Astrocyte (in vitro differentiated cells and primary cell): ENCODE measurements at regions not wholly inside any gene's neighbourhood (a gene's known extent, or its start where the extent isn't known, plus 50 kb on each side); places are given as distances from the start of the nearest gene placed in this dataset.

Source experiments
- DNase-seq: peaks from one replicate; pipeline ENCODE4 v3.0.0-alpha.2; 2010; ENCODE audit warnings: low read depth
- FAIRE-seq: peaks from 2 replicates; lab custom pipeline; 2011; peaks lifted over from hg19 to GRCh38; lab: Jason Lieb, UNC
- H2AFZ ChIP-seq: 2 replicates; pipeline ENCODE4 v1.6.0; 2012; ENCODE audit warnings: low read depth, low read length, inconsistent platforms
- H3K27ac ChIP-seq: 2 replicates; pipeline ENCODE4 v1.5.1; 2011; ENCODE audit warnings: low read depth, low read length, inconsistent platforms
- H3K27me3 ChIP-seq: 2 replicates; pipeline ENCODE4 v1.6.0; 2011; ENCODE audit warnings: low read length, inconsistent platforms; ENCODE audit not compliant: insufficient read depth
- H3K36me3 ChIP-seq: 2 replicates; pipeline ENCODE4 v1.5.1; 2011; ENCODE audit warnings: low read length, inconsistent platforms; ENCODE audit not compliant: insufficient read depth
- H3K4me1 ChIP-seq: 2 replicates; pipeline ENCODE4 v1.5.1; 2011; ENCODE audit warnings: low read length, inconsistent platforms; ENCODE audit not compliant: insufficient read depth
- H3K4me2 ChIP-seq: 2 replicates; pipeline ENCODE4 v1.6.0; 2012; ENCODE audit warnings: low read length, inconsistent platforms
- H3K4me3 ChIP-seq: 2 replicates; pipeline ENCODE4 v1.5.1; 2011; ENCODE audit warnings: low read depth, mild to moderate bottlenecking, low read length, inconsistent platforms; ENCODE audit not compliant: insufficient read depth
- H3K79me2 ChIP-seq: 2 replicates; pipeline ENCODE4 v1.6.0; 2012; ENCODE audit warnings: mild to moderate bottlenecking, low read length, inconsistent platforms; ENCODE audit not compliant: insufficient read depth
- H3K9ac ChIP-seq: 2 replicates; pipeline ENCODE4 v1.6.0; 2012; ENCODE audit warnings: mild to moderate bottlenecking, low read length, inconsistent platforms
- H3K9me3 ChIP-seq: 2 replicates; pipeline ENCODE4 v1.5.1; 2012; ENCODE audit warnings: low read depth, mild to moderate bottlenecking, low read length, inconsistent platforms; ENCODE audit not compliant: insufficient read depth
- H4K20me1 ChIP-seq: 2 replicates; pipeline ENCODE4 v1.6.0; 2012; ENCODE audit warnings: low read length, inconsistent platforms; ENCODE audit not compliant: insufficient read depth
- H3K27ac Mint-ChIP-seq: one replicate; pipeline ENCODE4 v1.8.0; 2021; ENCODE audit warnings: mild to moderate bottlenecking, mixed read lengths; ENCODE audit not compliant: unreplicated experiment
- H3K27me3 Mint-ChIP-seq: one replicate; pipeline ENCODE4 v1.8.0; 2021; ENCODE audit warnings: low read depth, mixed read lengths; ENCODE audit not compliant: unreplicated experiment
- H3K36me3 Mint-ChIP-seq: one replicate; pipeline ENCODE4 v1.8.0; 2021; ENCODE audit warnings: low read depth, mixed read lengths; ENCODE audit not compliant: unreplicated experiment
- H3K4me1 Mint-ChIP-seq: one replicate; pipeline ENCODE4 v1.8.0; 2021; ENCODE audit warnings: low read depth, mixed read lengths; ENCODE audit not compliant: unreplicated experiment
- H3K4me3 Mint-ChIP-seq: one replicate; pipeline ENCODE4 v1.8.0; 2021; ENCODE audit warnings: mild to moderate bottlenecking, moderate library complexity, mixed read lengths; ENCODE audit not compliant: unreplicated experiment
- H3K9me3 Mint-ChIP-seq: one replicate; pipeline ENCODE4 v1.8.0; 2021; ENCODE audit warnings: mild to moderate bottlenecking, mixed read lengths; ENCODE audit not compliant: unreplicated experiment
- CTCF ChIP-seq: IDR thresholded peaks from 2 replicates; pipeline ENCODE4 v1.5.1; 2011; ENCODE audit warnings: low read depth, mild to moderate bottlenecking, inconsistent platforms, low read length, moderate library complexity; ENCODE audit not compliant: insufficient read depth
- EZH2 ChIP-seq: IDR thresholded peaks from 2 replicates; pipeline ENCODE4 v1.6.1; 2012; ENCODE audit warnings: mild to moderate bottlenecking, low read length, inconsistent platforms; ENCODE audit not compliant: insufficient read depth

GRCh38 chr2:71783215-71783614 is 329.9 kb downstream of the DYSF start:
- H3K27ac ChIP-seq, result no peak overlapping the region
- H3K9me3 Mint-ChIP-seq, result peaks cover 4% of the 10 kb centered on the region
- FAIRE-seq (no peak), DNase-seq (peak; percentile 46)
- peaks cover 22% of the 10 kb centered on the region for H3K4me1 ChIP-seq
- H3K4me2 ChIP-seq, result no peak overlapping the region
- H3K79me2 ChIP-seq, result no peaks in the 10 kb centered on the region
- no peaks in the 10 kb centered on the region for H4K20me1 ChIP-seq
- H3K27ac Mint-ChIP-seq, result no peak overlapping the region
- no peaks in the 10 kb centered on the region for H3K36me3 ChIP-seq
- H3K27me3 ChIP-seq, result peaks cover 9% of the 10 kb centered on the region
- H3K27me3 Mint-ChIP-seq, result peaks cover 48% of the 10 kb centered on the region
- TF ChIP-seq CTCF (no peak), EZH2 (no peak)
- no peak overlapping the region for H3K4me3 Mint-ChIP-seq
- no peak overlapping the region for H2AFZ ChIP-seq
- H3K36me3 Mint-ChIP-seq, result no peaks in the 10 kb centered on the region
- no peaks in the 10 kb centered on the region for H3K9me3 ChIP-seq
- no peak overlapping the region for H3K4me3 ChIP-seq
- no peak overlapping the region for H3K9ac ChIP-seq
- H3K4me1 Mint-ChIP-seq, result peaks cover 21% of the 10 kb centered on the region

GRCh38 chr2:71782323-71782722 is 329.0 kb downstream of the DYSF start:
- H3K9ac ChIP-seq, result no peak overlapping the region
- H3K4me1 Mint-ChIP-seq, result peaks cover 21% of the 10 kb centered on the region
- no peak overlapping the region for H3K27ac ChIP-seq
- no peaks in the 10 kb centered on the region for H3K36me3 Mint-ChIP-seq
- peaks cover 9% of the 10 kb centered on the region for H3K27me3 ChIP-seq
- no peak for DNase-seq
- H3K9me3 ChIP-seq, result no peaks in the 10 kb centered on the region
- peaks cover 4% of the 10 kb centered on the region for H3K9me3 Mint-ChIP-seq
- no peaks in the 10 kb centered on the region for H3K79me2 ChIP-seq
- TF ChIP-seq EZH2, result no peak
- TF ChIP-seq CTCF, result no peak
- H4K20me1 ChIP-seq, result no peaks in the 10 kb centered on the region
- no peaks in the 10 kb centered on the region for H3K36me3 ChIP-seq
- no peak overlapping the region for H3K27ac Mint-ChIP-seq
- H3K27me3 Mint-ChIP-seq, result peaks cover 50% of the 10 kb centered on the region
- peaks cover 22% of the 10 kb centered on the region for H3K4me1 ChIP-seq
- FAIRE-seq, result no peak
- H2AFZ ChIP-seq, result no peak overlapping the region
- no peak overlapping the region for H3K4me2 ChIP-seq
- no peak overlapping the region for H3K4me3 Mint-ChIP-seq
- no peak overlapping the region for H3K4me3 ChIP-seq

DNA sequence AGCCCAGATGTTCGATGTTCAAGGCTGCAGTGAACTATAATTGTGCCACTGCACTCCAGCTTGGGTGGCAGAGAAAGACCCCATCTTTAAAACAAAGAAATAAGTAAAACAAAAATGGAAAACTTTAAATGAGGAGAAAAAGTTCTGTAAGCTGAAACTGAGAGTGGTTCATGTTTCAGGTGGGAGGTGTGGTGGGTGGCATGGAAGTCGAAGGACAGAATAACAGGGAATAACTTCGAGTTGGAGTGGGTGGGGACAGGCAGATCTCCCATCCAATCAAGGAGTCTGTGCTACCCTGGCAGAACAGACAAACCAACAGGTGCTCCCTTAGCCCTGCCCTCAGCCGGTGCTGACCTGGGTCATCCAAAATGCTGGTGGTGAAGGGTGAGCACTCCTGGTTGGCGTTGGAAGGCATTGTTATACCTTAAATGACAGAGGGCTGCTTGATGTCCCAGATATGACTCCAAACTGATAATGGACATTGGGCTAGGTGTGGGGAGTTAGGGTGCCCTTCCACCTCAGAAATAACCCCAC is 328.4 kb downstream of the DYSF start:
- FAIRE-seq, result no peak
- no peak overlapping the region for H3K4me3 Mint-ChIP-seq
- peaks cover 21% of the 10 kb centered on the region for H3K4me1 Mint-ChIP-seq

More for the DNA sequence above, 328.4 kb downstream of the DYSF start:
- no peaks in the 10 kb centered on the region for H4K20me1 ChIP-seq
- H3K4me3 ChIP-seq, result no peak overlapping the region
- no peak overlapping the region for H3K27ac ChIP-seq
- H3K27me3 ChIP-seq, result peaks cover 9% of the 10 kb centered on the region
- H3K9me3 ChIP-seq, result no peaks in the 10 kb centered on the region
- H3K79me2 ChIP-seq, result no peaks in the 10 kb centered on the region
- H3K9ac ChIP-seq, result no peak overlapping the region
- Mint-ChIP-seq H3K27me3 (peaks cover 56% of the 10 kb centered on the region), H3K36me3 (no peaks in the 10 kb centered on the region), H3K27ac (no peak overlapping the region), H3K9me3 (peaks cover 4% of the 10 kb centered on the region)
- TF ChIP-seq CTCF (no peak), EZH2 (no peak)
- no peak for DNase-seq
- no peak overlapping the region for H3K4me2 ChIP-seq
- peaks cover 22% of the 10 kb centered on the region for H3K4me1 ChIP-seq
- no peaks in the 10 kb centered on the region for H3K36me3 ChIP-seq
- H2AFZ ChIP-seq, result no peak overlapping the region
